Inferior parietal cortex (tissue), 1 donor: ENCODE measurements at regions not wholly inside any gene's neighbourhood (a gene's known extent, or its start where the extent isn't known, plus 50 kb on each side); places are given as distances from the start of the nearest gene placed in this dataset.
A peak's percentile ranks its signal among the peaks of the same experiment; 100 is the strongest.
"Not testable (repeated sequence)": the region's sequence is repeated elsewhere in the genome, so short reads cannot be mapped to it uniquely, and the experiment has no call there.

Experiments used
- DNase-seq: peaks from one replicate; pipeline ENCODE4 v3.0.0-alpha.2; 2016; ENCODE audit errors: extremely low spot score

DNA sequence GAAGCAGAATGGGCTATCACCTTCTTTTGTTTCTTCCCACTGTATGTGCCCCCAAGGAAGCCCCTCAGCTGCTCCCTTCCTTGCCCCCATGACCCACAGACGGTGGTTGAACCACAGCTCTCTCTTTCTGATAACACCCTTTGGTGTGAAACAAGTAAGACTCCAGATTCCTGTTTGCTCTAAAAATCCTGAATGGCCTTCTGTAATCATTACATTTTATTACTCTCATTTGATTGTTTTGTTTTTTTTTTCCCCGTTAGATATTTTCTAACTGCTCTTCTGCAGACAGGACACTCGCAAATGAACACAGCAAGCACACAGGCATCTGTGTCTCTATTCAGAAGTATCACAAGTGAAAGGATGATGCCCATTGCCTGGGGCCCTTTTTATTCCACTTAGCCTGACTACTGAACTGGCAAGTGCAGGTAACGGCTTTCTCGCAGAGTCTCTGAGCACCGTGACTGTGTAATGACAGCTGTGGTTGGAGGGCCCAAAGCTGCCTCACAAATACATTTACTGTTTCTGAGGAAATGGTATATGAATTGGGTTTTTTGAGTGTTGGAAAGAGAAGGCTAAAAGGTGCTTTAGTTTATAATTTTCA is 59.3 kb downstream of the OXGR1 start:
- no peak for DNase-seq

DNA sequence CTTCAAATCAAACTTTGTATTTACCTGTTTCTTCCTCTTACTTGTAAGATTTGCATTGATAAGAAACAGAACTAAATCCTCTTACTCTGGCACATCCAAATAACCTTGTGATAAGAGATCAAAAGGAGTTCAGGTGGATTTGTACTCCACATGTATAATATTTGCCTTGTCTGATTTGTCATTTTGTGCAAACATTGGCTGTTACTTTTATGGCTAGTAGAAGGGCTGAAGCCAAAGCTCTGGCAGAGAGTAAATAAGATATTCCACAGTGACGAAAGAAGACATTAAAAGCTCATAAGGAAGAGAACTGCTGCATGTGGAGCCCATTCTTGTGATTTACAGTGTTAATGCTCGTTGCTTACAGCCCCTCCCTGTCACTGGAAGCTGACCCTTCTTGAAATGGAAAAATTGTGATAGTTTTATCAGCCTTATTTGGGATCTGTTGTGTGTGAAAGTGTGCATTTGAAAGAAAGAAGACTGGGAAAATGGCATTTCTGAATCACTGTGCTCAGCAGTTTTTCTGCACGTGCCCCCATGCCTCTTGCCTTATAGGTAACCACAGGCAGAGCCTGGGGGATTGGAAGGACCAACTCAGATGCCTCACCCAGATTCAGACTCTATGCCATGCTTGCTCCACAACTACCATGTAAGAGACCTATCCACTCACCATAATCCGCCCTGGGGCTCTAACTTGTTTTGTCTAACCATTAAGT is 68.2 kb downstream of the OXGR1 start:
- no peak for DNase-seq

DNA sequence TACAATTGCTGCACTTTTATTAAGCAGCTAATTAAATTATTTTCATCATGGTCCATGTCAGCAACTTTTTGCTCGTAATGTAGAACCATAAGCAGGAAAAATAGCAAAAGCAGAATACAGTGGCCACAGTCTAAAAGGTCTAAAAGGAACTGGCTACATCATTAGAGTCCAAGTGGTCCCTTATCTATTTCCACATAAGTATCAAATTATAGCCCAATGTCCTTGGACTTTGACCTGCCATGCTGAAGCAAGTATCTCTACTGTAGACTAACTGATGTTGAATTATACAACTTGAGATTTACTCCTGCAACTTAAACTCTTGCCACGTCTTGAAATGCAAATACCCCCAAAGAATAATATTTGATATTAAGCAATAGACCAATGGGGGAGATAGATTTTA is 68.8 kb downstream of the OXGR1 start:
- no peak for DNase-seq

DNA sequence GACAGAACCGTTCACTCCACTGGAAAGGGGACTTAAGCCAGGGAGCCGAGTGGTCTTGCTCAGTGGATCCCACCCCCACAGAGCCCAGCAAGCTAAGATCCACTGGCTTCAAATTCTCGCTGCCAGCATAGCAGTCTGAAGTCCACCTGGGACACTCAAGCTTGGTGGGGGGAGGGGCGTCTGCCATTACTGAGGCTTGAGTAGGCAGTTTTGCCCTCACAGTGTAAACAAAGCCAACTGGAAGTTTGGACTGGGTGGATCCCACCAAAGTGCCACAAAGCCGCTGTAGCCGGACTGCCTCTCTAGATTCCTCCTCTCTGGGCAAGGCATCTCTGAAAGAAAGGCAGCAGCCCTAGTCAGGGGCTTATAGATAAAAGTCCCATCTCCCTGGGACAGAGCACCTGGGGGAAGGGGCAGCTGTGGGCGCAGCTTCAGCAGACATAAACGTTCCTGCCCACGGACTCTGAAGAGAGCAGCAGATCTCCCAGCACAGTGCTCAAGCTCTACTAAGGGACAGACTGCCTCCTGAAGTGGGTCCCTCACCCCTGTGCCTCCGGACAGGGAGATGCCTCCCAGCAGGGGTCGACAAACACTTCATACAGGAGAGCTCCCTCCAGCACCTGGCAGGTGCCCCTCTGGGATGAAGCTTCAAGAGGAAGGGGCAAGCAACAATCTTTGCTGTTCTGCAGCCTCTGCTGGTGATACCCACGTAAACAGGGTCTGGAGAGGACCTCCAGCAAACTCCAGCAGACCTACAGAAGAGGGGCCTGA is 75.2 kb downstream of the OXGR1 start:
- DNase-seq = not testable (repeated sequence)

DNA sequence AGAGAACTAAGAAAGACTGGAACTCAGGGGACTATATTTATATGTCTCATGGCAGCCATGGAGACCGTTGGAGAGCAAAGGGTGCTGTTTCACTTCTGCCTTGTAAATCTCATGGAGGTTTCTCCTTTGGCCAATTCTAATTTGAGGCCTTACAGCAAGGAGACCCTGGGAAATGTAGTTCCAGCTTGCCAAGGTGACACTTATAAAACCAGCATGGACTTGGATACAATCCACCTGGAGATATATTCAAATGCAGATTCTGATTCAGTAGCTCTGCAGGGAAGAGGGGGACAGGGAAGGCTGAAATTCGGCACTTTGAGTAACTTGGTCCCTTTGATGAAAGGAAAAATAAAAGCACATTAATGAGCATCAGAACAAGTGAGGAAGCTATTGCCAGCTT is 90.0 kb downstream of the OXGR1 start:
- no peak for DNase-seq

DNA sequence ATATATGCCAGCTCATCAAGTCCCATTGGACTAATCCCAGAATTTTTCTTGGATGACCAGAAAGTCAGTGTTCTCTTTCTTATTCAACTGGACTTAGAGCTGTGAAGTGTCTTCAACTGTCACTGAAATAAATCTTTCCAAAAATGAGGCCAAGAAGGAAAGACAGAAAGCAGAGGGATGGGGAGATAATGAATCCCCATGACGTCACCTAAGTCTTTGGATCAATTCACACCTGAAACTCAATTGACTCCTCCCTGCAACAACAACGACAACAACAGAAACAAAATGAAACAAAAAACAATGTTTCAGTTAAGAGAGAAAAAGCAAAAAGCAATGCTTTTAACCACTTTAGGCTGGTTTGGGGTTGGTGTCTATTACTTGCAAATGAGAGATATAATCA is 91.2 kb downstream of the OXGR1 start:
- no peak for DNase-seq

DNA sequence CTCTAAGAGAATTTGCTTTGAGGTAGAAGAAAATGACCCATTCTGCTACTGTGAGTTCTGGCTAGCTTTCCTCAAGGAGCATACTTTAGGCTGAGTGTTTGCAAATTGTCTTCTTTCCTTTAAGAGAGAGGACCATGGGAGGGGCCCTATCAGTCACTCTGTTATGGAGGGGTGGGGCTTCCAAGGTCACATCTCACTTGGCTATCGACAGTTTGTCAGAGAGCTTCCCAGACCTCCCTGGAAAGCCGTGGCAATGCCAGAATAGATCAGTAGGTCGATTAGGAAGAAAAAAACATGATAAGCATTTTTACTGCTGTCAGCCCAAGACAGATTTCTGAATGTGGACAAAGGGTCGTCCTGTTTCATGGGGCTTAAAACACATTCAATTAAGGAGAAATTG is 93.3 kb downstream of the OXGR1 start:
- DNase-seq = no peak

DNA sequence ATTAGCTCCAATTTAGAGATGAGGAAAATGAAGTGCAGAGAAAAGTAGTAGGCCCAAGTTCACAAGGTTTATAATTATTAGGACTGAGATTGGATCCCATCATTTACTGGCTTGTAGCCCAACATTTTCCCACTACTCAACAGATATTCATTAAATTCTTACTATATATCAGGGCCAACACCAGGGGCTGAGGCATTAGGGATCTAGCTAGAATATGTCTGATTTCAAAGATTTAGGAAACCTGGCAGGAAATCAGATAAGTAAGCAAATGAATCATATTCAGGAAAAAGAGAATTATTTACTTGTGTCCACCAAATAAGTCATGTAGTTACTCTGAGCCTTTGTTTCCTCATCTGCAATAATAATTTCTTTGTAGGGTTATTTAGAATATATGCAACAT is 94.3 kb downstream of the OXGR1 start:
- no peak for DNase-seq

DNA sequence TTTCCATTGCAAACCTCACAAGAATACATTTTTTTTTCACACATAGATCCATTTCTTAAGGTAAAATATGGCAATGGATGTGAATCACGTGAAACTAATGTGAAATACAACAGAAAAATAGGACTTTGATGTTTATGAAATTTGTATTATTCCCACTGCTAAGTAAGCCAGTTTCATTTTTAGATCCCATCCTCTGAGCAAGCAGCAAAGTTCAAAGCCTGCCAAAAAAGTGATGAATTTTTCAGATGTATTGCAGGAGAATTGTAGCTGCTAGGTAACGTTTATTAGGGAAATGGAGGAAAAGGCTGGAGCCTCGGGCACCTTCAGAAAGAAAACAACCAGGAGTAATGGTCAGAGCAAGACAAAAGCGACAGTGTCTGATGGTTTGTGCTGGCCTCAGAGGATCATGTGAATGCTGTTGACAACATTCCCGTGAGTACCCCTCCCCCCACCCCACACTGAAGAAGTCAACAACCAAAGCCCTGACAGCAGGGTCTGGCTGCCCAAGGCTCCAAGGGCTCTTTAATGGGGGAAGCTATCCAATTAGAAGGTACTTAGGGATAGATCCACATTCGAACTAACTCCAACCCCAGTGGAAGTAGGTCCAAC is 95.5 kb downstream of the OXGR1 start:
- DNase-seq = peak; percentile 58

DNA sequence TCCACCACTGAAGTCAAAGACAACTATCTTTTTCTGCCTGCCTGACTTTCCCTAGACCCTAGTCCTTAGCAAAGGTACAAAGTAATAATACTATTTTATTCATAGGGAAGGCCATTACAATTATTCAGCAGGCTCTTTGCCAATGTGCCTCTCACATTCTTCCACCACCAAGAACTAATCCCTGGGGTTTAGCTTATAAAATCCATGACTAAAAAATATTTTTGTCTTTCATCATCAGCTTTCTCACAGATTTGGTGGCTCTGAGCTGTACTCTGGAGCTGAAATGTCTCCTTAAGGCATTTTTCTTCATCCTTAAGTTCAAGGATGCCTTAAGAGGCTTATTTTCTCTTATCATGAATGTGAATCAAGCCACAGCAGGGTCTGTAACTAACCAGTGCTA is 96.1 kb downstream of the OXGR1 start:
- DNase-seq = no peak
